Astrocyte of the hippocampus (primary cell): ENCODE measurements at regions not wholly inside any gene's neighbourhood (a gene's known extent, or its start where the extent isn't known, plus 50 kb on each side); places are given as distances from the start of the nearest gene placed in this dataset.
"Not testable (repeated sequence)": the region's sequence is repeated elsewhere in the genome, so short reads cannot be mapped to it uniquely, and the experiment has no call there.

ENCODE experiments used
- DNase-seq: peaks from one replicate; pipeline ENCODE4 v3.0.0; 2011; ENCODE audit warnings: low read depth, low spot score

DNA sequence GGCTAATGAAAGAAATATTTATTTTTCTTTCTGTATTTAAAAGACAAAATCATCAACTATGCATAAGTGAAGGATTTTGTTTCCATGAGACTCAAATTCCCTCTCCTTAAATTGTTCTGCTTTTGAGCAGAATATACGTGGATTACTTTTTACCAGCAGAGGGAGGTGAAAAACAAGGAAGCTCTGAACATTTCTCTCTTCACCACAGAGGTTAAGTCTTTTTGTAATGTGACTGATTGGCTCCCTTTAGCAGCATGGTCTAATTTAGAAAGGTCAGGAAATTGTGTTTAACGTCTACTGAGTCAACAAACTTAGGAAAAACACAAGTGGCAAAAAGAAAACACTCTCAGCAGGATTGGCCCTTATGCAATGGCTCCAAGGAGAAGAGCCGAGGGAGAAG is 55.1 kb upstream of the F9 start:
- no peak for DNase-seq

DNA sequence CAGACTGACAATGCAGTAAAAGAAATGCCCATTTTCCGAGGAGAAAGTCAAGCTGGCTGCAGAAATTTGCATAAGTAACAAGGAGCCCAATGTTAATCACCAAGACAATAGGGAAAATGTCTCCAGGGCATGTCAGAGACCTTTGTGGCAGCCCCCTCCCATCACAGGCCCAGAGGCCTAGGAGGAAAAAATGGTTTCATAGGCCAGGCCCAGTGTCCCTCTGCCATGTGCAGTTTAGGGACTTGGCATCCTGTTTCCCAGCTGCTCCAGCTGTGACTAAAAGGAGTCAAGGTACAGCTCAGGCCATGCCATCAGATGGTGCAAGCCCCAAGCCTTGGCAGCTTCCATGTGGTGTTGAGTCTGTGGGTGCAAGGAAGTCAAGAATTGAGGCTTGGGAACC is 68.6 kb upstream of the F9 start:
- DNase-seq = not testable (repeated sequence)

- DNase-seq = no peak
Measured at GRCh38 chrX:139454743-139455142, 75.8 kb upstream of the F9 start.

DNA sequence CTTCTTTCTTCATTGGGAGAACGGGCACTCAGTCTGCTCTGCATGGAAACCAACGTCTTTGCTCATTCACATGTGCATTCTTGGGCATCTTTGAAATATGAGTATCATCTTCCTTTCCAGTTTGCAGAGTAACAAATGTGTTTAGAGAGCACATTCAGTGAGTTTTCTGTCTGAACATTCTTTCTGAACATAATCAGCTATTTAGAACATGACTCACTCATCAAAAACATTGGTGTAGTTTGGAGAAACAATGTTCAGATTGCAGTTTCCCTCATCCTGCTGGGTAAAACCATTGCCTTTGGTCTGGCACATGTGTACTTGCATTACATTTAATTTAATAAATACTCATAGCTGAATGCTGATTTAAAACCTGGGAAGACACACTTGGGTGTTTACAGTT is 81.5 kb upstream of the F9 start:
- DNase-seq = peak; percentile 45

DNA sequence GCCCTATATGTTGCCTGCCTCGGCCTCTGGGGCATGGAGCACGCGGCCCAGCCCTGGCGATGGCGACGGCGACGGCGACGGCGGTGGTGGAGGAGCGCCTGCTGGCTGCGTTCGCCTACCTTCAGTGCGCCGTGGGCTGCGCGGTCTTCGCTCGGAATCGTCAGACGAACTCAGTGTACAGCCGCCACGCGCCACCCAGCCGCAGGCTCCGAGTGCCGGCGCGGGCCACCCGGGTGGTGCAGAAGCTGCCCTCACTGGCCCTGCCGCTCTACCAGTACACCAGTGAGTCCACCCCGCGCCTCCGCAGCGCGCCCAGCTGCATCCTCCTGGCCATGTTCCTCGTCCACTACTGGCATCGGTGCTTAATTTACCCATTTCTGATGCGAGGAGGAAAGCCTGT is 83.7 kb upstream of the F9 start:
- no peak for DNase-seq

GRCh38 chrX:139429913-139430312 is 100.6 kb upstream of the F9 start:
- peak; percentile 34 for DNase-seq

- no peak for DNase-seq
Measured at GRCh38 chrX:139423186-139423585, 107.4 kb upstream of the F9 start.

DNA sequence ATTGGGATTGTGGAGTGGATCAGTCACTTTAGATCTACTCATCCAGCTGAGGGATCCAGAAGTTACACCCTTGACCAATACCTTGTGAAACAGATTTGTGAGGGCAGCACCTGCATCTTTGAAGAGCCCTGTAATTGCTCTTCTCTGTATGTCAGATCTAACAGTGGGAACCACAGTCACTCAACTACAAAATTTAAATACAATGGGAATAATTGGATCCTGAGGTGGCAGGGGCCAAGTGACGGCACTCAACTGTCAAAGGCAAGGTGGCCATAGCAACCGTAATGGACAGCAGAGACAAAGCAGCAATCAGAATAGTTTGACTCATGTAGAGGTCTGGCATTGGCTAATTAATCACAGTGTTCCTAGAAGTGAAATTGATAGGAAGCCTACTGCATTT is 132.3 kb upstream of the F9 start:
- not testable (repeated sequence) for DNase-seq

DNA sequence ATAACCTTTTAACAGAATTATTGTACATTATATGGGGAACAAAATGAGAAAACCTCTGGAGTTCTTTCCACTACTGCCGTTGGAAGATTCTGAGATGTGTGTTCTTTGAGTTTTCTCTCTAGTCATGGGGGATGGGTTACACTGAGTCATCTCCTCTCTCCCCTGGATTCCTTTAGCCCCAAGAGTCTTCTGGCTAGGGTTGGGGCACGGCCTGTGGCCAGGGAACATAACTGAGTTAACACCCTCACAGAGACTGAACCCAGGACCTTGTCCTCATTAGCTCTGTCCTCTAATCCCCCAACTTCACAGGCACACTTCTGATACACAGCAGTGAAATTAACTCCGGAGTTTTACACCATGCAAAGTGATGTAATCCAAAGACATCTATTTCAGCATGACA is 142.3 kb upstream of the F9 start:
- DNase-seq = peak; percentile 1

DNA sequence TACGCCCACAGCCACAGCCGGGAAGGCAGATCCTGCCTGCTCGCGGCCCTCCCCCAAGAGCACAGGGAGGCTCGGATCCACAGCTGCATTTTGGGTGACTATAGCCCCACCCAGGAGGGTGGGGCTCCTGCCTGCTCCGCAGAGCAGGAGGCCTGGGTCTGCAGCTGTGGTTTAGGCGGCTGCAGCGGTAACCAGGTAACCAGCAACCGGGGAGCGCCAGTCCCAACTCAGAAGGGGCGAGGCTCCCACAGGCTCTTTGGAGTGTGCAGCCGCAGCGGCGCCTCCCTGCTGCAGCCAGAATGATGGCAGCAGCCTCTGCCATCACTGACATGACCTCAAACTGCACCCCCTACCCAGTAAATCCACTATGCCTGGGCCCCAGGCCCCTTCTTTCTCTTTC is 148.0 kb upstream of the F9 start:
- no peak for DNase-seq

GRCh38 chrX:139376547-139376946 is 154.0 kb upstream of the F9 start:
- DNase-seq = not testable (repeated sequence)

DNA sequence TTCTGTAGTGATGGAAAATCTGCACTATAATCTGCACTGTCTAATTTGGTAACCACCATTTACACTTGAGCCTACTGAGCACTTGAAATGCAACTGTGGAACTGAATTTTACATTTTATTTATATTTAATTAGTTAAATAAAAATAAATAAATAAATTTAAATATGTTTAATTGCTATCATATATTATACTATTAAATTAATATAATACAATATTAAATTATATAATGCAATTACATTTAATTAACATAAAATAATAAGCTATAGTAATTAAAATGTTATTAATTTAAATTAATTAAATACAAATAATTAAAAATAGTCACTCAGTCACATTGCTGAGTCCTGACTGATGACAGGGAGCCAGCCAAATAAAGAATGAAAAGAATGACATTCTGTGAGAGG is 170.2 kb upstream of the F9 start:
- DNase-seq = no peak

GRCh38 chrX:139342594-139342991 is 187.9 kb upstream of the F9 start:
- DNase-seq = not testable (repeated sequence)

GRCh38 chrX:139341855-139342593 is 188.5 kb upstream of the F9 start:
- DNase-seq = not testable (repeated sequence)

DNA sequence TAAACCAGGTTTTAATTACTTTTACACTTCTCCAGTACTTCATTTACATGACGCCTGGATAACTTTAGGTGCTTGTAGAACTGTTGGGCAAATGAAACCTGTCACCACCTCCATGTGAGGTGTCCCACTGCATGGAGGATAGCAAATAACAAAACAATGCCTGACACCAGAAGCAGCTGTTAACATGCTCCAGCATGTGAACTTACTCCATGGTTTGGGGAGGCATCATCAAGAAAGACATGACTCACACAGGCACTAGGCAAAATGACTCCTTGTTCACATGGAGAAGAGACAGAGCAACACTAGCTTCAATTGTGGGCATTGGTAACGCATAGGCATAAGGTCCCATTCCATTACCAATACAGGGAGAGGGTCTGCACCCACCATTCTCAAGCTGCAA is 198.1 kb upstream of the F9 start:
- no peak for DNase-seq

- DNase-seq = no peak
Measured at GRCh38 chrX:139327355-139327754, 203.2 kb upstream of the F9 start.

DNA sequence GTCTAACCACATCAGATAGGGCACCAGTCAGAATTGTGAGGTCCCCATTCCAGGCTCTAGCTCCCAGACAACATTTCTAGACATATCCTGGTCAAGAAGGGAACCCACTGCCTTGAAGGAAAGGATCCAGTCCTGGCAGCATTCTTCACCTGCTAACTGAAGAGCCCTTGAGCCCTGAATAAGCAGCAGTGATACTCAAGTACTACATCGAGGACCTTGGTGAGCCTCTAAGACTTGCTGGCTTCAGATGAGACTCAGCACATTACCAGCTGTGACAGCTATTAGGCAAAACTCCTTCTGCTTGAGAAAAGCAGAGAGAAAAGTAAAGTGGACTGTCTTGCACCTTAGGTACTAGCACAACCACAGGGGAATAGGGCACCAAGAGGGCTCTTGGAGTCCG is 205.8 kb upstream of the F9 start:
- no peak for DNase-seq

- DNase-seq = not testable (repeated sequence)
Measured at GRCh38 chrX:139320661-139321354, 209.7 kb upstream of the F9 start.

DNA sequence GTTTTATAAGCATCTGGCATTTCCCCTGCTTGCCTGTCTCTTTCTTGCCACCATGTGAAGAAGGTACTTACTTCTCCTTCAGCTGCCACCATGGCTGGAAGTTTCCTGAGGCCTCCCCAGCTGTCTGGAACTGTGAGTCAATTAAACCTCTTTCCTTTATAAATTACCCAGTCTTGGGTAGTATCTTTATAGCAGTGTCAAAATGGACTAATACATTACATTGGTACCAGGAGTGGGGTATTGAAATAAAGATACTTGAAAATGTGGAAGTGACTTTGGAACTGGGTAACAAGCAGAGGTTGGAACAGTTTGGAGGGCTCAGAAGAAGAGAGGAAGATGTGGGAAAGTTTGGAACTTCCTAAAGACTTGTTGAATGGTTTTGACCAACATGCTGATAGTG is 223.9 kb upstream of the F9 start:
- not testable (repeated sequence) for DNase-seq

DNA sequence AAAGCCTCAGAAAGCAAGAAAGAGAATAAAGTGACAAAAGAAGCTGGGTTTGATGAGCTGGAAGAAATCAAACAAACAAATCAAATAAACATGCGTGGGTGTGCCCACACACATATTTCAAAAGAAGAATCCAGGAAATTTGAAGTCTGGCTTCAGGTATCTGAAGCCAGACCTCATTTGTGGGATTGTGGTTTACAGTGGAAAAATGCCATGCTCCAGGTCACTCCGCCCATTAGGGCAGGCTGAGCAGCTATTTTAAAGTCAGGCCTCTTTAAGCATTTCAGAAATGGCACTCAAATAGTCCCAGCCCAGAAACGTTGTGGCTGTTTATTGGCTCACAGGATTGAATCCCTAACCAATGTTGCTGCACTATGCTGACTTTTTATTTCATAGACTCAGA is 226.1 kb upstream of the F9 start:
- DNase-seq = peak; percentile 81

DNA sequence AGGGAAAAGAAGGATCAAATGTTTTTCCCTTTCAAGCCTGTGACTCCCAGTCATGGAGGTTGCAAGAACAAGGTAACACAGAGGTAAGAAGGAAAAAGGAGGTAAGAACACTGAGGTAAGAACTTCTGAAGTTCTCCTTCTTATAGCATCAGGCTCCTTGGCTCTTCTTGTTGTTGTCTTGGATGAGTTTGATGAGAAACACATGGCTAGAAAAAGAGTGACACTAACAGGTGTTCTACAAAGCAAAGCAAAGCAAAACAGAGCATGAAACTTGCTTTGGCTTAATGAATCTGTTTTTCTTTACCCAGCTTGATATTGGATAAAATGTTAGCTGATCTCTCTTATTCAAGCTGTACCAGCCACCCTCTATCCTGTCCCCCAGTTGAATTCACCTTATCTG is 231.2 kb upstream of the F9 start:
- DNase-seq = no peak

GRCh38 chrX:139298437-139298836 is 232.1 kb upstream of the F9 start:
- no peak for DNase-seq

DNA sequence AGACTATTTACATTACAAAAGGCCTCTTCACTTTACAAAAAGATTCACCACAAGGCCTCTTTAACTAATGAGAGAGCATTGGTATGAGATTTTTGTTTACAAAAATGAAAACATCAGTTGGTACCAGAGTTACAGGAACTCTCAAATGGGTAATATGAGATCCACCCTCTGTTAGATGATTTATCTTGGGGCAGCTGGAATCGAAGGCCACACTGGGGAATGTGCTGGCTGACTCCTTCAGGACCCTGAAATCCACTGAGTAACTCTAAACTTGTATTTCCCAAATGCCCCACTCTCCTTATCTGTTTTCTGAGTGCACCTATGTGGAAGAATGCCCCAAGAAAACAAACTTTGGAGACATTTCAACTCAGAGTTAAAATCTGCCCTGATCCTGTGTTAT is 232.9 kb upstream of the F9 start:
- no peak for DNase-seq
